GM12878 (cell line): ENCODE measurements at regions not wholly inside any gene's neighbourhood (a gene's known extent, or its start where the extent isn't known, plus 50 kb on each side); places are given as distances from the start of the nearest gene placed in this dataset.

Experiments used
- BHLHE40 ChIP-seq, 2 experiments: fragments of 450-650 bp in 1 of 2; IDR thresholded peaks; 2 replicates each; pipeline ENCODE4 v1.6.1; 2011 to 2017; ENCODE audit warnings: low read depth in 2 of 2, borderline replicate concordance in 1 of 2, improper control_type of control experiment in 1 of 2, low read length in 1 of 2, mild to moderate bottlenecking in 1 of 2
- CBFB ChIP-seq: IDR thresholded peaks from 2 replicates; pipeline ENCODE4 v1.6.1; 2016; ENCODE audit warnings: antibody characterized with exemption, low read depth
- EGR1 ChIP-seq, 2 experiments: IDR thresholded peaks; 1 replicate in 1 of 2; 2 replicates in 1 of 2; pipeline ENCODE4 v1.6.1; 2011 to 2012; ENCODE audit warnings: low read depth in 2 of 2, low read length in 2 of 2, borderline replicate concordance in 1 of 2, mild to moderate bottlenecking in 1 of 2, moderate library complexity in 1 of 2
- EZH2 ChIP-seq: IDR thresholded peaks from 2 replicates; pipeline ENCODE4 v1.6.1; 2012; ENCODE audit warnings: low read depth, mild to moderate bottlenecking, control low read depth, inconsistent platforms, low read length, borderline replicate concordance; ENCODE audit not compliant: control insufficient read depth
- POLR2A ChIP-seq: IDR thresholded peaks from 2 replicates; pipeline ENCODE4 v1.6.1; 2011; ENCODE audit warnings: low read depth, mild to moderate bottlenecking, low read length
- POLR2AphosphoS5 ChIP-seq: IDR thresholded peaks from 2 replicates; pipeline ENCODE4 v1.6.1; 2011; ENCODE audit warnings: mild to moderate bottlenecking, low read length, inconsistent platforms
- TCF12 ChIP-seq: IDR thresholded peaks from 2 replicates; pipeline ENCODE4 v1.6.1; 2011; ENCODE audit warnings: low read depth, mild to moderate bottlenecking, low read length
- ZNF274 ChIP-seq: IDR thresholded peaks from one replicate; pipeline ENCODE4 v1.8.0; 2011; ENCODE audit not compliant: insufficient read length, insufficient read depth
- TF ChIP-seq, protein P1 (sequence below), 3 experiments: IDR thresholded peaks in 2 of 3; conservative IDR thresholded peaks in 1 of 3; 2 replicates each; pipeline ENCODE4 v1.5.1; 2011; ENCODE audit warnings: low read depth in 3 of 3, low read length in 3 of 3, mild to moderate bottlenecking in 3 of 3, control low read depth in 2 of 3, moderate library complexity in 2 of 3, inconsistent platforms in 1 of 3, mixed read lengths in 1 of 3; ENCODE audit not compliant: control insufficient read depth in 2 of 3, insufficient read depth in 1 of 3; ENCODE audit errors: extremely low read depth in 1 of 3

DNA sequence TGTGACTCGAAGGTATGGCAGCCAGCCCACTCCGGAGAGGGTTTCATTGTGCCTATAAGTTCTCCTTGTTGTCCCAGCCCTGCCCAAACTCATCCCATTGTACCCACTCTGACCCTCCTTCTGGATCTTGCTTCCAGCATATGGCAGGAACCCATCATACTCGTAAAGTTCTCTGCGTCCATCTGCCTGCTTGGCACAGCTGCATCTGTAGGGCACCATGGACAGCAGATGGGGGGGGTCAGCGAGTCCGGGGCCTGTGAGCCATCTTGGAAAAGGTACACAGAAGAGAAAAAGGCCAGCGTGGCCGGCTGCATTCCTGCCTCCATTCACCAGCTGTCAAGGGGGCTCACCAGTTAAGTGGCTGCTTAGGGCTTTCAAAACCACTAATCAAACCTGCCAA is 94.9 kb upstream of the IGSF21 start:
- no peak for TF ChIP-seq EGR1 (IDR thresholded peaks at IDR 0.05; ENCODE audit: borderline replicate concordance in 1 of 2, low read depth in 2 of 2, low read length in 2 of 2)
- TF ChIP-seq, protein P1, sequence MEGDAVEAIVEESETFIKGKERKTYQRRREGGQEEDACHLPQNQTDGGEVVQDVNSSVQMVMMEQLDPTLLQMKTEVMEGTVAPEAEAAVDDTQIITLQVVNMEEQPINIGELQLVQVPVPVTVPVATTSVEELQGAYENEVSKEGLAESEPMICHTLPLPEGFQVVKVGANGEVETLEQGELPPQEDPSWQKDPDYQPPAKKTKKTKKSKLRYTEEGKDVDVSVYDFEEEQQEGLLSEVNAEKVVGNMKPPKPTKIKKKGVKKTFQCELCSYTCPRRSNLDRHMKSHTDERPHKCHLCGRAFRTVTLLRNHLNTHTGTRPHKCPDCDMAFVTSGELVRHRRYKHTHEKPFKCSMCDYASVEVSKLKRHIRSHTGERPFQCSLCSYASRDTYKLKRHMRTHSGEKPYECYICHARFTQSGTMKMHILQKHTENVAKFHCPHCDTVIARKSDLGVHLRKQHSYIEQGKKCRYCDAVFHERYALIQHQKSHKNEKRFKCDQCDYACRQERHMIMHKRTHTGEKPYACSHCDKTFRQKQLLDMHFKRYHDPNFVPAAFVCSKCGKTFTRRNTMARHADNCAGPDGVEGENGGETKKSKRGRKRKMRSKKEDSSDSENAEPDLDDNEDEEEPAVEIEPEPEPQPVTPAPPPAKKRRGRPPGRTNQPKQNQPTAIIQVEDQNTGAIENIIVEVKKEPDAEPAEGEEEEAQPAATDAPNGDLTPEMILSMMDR (IDR thresholded peaks at IDR 0.05 in 2 of 3, conservative IDR thresholded peaks at IDR 0.05 in 1 of 3; ENCODE audit: control insufficient read depth in 2 of 3, extremely low read depth in 1 of 3, insufficient read depth in 1 of 3, low read depth in 3 of 3, low read length in 3 of 3) = no peak
- TF ChIP-seq ZNF274 = no peak
- no peak for TF ChIP-seq POLR2A
- TF ChIP-seq EZH2 = no peak
- TF ChIP-seq CBFB = no peak
- no peak for TF ChIP-seq BHLHE40 (IDR thresholded peaks at IDR 0.05; ENCODE audit: borderline replicate concordance in 1 of 2, low read depth in 2 of 2, low read length in 1 of 2)
- TF ChIP-seq TCF12 = no peak
- no peak for TF ChIP-seq POLR2AphosphoS5
